HG03460 (cell line): ENCODE measurements at regions not wholly inside any gene's neighbourhood (a gene's known extent, or its start where the extent isn't known, plus 50 kb on each side); places are given as distances from the start of the nearest gene placed in this dataset.
A peak's percentile ranks its signal among the peaks of the same experiment; 100 is the strongest.
"Not testable (repeated sequence)": the region's sequence is repeated elsewhere in the genome, so short reads cannot be mapped to it uniquely, and the experiment has no call there.

Experiments used
- ATAC-seq: cut with Tn5 transposase; IDR thresholded peaks from one replicate; pipeline ENCODE4 v1.9.1; 2021; ENCODE audit not compliant: unreplicated experiment

DNA sequence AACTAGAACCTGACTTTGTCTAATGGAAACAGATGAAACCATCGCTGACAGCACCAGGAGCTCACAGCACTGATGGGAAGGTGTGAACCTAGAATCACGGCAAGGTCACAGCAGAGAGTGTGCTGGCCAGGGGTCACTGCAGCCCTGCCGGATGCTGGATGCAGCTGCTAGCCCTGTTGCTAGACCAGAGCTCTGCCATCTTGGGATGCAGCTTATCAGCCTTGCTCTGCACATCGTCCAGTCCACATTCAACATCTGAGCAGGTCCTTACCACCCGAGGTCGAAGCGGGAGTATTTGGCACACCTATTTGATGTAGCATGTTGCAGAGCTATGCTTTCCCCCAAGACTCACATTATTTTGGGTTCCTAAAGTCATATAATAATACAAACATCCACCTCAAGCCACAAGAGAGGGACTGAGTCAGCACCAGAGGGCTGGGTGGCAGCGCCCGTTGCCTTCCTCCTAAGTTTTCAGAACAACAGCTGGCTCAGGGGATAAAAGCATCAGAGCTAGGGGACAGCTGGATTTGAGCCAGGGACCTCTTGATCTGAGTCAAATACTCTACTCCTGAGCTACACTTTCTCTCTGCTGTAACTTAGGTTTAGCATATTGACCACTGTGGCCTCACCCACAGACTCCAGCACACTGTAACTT is 135.3 kb downstream of the ZNF467 start:
- ATAC-seq: no peak

DNA sequence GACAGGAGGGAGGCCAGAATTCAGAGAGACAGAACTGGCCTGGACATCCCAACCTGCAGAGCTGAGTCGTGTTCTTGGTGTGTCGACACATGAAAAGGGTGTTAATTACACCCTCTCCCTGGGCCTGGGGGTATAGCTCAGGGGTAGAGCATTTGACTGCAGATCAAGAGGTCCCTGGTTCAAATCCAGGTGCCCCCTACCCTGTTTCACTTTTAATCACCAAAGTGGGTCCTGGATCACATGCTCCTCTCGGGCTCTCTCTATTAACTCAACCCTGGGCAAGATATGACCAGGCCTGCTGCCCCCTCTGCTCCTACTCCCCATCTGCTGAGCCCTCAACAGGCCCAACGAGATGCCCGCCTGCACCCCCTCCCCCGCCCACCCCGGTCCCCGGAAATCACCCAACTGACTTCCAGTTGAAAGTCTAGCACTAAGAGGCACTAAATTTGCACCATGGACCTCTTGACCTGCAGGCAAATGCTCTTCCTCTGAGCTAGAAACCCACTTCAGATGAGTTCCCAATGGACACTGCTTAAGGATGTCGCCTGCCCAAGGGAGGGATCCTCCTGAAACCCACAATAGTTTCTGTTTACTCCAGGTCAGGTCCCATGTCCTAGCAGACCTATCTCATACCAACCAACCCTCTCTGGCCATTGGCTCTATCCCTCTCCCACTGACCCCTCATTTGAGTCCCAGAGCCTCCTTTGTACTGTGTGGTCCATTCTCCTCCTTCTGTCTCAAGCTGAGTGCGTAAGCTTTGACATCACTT is 137.6 kb downstream of the ZNF467 start:
- ATAC-seq: no peak

DNA sequence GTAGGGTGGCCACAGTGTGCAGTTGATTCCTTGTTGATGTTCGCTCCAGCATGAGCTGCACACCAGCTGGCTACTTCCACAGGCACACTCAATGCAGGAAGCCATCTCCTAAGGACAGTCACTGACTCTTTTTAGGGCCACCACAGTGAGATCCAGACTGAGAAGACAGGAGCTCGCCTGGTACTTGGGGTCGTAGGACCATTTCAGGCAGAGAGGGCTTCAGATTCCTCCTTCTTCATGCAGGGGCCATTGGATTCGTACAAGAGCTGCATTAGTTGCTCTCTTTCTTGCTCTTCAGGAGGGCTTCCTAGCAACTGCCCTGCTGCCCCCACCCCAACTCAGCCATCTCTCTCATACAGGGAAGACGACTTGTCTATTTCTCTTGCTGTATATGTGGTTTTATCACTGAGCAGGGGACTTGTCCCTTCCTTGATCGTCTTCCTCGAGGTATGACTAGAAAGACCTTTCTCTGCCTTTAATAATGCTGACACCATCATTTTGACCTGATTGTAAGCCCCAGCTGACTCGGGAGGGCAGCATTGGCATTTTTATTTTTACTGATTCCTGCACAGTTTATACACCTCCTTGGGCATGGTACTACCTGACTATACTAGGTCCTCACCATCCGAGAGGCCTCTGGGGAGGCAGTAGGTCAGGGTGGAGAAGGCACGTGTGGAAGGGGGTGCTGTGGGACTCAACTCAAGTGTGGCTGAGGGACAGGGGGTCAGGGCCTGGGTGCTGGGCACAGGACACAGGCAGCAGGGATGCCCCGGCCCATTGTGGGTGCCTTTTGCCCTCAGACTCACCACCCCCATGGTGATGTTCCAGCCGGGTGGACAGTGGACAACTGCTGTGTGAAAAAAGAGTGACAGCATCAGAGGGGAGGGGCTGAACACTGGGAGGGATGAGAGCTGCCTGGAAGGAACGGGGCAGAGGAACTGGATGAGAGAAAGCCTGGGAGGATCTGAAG is 136.7 kb upstream of the ZNF746 start:
- ATAC-seq: no peak

DNA sequence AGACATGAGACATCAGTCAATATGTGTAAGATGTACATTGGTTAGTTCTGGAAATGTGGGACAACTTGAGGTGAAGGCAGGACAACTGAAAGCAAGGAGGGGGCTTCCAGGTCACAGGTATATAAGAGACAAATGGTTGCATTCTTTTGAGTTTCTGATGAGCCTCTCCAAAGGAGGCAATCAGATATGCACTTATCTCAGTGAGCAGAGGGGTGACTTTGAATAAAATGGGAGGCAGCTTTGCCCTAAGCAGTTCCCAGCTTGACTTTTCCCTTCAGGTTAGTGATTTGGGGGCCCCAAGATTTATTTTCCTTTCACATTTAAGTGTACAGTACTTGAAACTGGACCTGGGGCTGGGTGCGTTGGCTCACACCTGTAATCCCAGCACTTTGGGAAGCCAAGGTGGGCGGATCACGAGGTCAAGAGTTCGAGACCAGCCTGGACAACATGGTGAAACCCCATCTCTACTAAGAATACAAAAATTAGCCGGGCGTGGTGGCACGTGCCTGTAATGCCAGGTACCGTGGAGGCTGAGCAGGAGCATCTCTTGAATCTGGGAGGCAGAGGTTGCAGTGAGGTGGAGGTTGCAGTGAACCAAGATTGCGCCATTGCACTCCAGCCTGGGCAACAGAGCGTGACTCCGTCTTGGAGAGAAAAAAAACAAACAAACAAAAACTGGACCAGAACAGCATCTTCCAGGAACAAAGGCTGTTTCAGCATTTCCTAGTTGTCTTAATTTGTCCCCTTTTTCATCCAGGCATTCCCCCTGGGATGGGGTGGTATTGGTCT is 130.9 kb upstream of the ZNF746 start:
- ATAC-seq: not testable (repeated sequence)

DNA sequence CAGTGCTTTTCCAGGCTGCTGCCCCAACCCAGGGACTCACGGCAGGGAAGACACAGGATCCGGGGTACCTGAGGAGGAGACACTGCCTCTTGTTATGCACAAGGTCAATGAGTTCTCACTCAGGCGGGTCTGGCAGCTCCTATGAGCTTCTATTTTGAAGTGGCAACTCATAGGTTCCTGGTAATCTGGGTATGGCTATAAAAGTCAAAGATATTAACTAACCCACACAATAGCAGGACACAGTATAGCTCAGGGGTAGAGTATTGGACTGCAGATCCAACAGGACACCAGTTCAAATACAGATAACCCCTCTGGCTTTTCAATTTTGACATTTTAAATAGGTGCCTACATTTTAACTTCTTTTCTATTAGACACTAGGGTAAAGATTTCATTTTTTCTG is 130.3 kb upstream of the ZNF746 start:
- ATAC-seq: no peak

DNA sequence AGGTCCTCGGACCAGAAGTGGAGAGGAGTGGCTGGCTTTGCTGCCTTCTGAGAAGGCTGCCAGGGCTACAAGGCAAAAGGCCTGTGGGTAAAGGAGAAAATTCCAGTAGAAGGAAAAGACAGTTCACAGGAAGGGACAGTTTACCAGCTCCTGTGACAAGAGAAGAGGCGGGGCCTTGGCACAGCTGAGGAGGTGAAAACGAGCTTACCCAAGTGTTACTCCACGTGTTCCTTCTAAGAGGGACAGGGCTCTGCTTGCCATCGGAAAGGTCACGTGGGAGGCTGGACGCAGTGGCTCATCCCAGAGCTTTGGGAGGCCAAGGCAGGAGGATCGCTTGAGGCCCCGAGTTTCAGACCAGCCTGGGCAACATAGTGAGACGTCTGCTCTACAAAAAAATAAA is 129.4 kb upstream of the ZNF746 start:
- no peak for ATAC-seq

DNA sequence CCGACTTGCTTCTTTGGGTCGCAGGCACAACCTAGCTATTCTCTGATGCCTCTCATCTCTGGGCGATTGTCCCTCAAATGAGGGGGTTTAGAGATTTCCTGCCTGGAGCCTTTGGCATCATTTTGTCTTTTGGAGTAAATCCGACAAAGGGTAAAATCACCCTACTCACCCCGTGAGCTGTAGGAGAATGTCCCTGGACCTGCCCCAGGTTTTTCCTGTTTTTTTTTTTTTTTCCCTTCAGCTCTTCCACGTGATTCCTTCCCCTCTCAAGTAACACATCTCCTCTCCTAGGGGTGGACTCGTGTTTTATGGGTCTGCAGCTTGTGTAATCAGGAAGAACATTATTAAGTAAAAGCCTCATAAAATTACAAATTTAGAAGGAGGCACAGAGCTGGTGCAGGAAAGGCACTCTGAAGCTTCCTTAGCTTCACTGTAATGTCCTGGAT is 128.4 kb upstream of the ZNF746 start:
- no peak for ATAC-seq

DNA sequence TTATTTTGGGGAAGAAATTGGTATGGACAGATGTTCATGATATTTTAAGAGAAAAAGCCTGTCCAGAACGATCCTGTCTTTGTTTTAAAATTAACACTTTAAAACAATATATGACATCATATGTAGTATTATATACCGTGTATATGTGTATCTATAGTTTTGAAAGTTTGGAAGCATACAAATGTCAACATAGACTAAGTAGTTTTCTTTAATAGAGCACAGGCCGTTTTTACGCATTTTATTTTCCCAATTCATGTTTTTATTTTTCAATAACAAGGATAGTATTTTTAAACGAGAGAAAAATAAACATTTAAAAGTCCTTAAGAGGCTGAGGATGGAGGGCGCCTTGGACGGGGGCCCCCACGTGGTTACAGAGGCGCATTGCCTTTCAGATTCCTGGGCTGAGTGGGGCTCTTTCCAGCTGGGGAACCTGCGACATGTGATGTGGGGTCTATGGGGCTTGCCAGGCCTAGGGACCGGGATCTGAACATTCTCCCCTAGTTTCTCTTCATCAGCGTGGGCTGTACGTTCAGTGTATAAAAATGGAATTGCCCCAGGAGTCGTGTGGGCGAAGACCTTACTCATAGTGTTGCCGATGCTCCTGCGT is 127.8 kb upstream of the ZNF746 start:
- peak; percentile 31 for ATAC-seq

DNA sequence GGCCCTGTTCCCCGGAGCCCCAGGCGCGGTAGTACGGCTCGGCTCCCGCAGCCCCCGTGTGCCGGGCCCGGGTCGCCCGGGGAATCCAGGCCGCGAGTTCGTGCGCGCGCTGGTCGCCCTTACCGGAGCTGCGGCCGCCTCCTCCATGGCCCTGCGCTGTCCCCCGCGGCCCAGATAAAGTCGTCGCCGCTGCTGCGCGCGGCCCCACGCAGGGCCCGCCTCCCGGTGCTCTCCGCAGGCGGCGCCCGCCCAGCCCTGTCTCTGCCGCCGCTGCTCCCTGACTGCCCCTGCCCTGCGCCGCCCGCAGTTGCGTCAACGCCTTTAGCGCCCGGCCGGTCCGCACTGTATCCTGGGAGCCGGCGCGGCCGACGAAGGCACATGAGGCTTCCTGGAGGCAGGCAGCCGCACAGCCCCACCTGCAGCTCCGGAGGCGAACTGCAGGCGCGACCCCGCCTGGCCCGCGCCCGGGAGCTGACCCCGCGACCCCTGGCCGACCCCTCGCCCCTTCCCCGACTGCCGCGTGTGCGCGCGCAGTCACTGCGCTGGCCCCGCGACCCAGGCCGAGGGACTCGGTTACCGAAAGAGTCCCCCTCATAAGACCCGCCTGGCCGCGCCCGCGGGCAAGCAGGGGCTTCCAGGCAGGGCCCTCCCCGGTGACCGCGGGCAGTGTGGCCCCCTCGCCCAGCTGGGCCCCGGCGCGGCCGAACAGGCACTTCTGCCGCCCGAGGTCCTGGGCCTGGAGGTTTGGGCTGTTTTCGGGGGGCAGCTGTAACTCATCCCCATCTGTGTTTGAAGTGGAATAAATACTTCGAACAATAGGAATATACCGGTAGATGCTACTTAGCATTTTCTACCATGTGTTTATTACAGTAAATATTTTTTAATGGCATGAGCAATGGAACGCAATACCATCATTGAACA is 127.1 kb upstream of the ZNF746 start:
- peak; percentile 90 for ATAC-seq

DNA sequence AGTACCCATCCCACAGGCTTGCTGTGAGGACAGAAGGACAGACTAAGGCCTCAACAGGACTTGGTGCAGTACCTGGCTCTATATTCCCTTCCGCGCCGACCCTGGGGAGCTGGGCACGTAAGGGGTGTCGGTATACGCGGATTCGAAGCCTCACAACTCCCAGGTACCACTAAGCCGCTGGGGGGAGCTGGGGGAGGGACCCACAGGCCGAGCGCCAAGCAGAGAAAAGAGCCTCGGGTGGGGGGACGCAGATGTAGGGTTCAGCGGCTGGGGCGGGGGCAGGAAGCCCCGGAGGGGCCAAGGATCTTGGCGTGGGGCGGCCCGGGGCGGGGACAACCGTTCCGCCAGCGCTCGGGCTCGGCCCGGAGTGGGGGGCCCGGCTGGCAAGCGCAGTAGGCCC is 126.4 kb upstream of the ZNF746 start:
- ATAC-seq: peak; percentile 19

DNA sequence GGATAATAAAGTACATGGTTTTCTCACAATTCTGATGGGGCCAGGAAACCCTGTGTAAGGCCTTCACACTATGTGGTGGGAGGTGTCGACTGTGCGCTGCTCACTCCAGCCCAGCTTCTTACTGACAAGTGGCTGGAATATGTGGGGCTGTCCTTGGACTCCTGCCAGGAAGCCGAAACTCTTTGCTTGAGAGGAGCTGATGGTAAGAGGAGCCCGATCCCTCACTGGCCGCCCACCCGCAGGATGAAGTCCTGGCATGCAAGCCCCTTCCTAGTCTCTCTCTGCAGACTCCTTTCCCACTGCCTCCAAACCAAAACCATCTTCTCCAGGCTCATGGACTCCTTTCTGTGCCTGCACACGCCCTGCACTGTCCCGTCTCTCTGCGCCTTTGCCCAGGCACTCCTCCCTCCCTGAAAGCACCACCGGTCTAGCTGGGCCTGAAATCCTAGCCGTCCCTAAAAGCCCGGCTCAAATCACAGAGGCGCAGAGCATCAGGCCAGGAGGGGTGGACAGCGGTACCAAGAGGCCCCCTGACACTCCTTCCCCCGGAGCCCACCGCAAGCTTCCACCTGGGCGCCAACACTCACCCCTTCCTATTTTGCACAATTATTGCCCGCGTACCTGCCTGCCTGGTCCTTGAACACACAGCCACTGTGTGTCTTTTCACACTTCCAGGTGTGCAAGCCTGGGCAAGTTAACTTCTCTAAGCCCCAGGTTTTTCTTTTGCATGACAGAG is 125.8 kb upstream of the ZNF746 start:
- ATAC-seq: not testable (repeated sequence)

DNA sequence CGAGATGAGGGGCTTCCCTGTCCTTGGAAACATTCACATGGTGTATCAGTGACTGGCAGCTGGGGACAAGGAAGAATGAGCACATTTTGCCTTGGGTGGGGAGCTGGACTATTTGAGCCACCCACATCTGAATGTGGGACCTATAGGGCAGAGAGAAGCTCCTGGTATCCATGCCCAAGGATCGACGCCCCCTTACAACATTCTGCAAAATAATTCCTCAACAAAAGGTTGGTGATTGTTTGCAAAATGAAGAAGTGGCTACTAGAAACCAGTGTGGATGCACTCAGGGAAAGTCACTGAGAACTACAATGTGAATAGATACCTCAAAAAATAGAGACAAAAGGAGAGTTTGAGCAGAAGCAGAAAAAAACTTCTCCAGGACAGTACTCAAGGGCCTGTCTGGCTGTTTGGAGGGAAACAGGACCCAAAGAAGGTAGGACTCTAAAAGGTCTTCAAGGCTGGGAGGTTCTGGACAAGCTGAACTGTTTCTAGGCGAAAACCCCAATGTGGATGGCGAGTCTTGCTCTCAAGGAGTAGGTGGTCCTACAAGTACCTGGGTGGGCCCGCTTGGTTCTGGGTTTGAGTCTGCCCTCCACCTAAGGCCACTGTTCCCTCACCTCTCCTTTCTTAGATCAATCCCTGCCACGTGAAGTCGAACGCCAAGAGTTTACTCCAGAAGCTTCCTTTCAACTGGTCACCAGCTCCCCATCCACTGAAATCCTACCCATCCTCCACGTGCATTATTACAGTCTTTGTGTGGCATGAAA is 125.0 kb upstream of the ZNF746 start:
- ATAC-seq: no peak

DNA sequence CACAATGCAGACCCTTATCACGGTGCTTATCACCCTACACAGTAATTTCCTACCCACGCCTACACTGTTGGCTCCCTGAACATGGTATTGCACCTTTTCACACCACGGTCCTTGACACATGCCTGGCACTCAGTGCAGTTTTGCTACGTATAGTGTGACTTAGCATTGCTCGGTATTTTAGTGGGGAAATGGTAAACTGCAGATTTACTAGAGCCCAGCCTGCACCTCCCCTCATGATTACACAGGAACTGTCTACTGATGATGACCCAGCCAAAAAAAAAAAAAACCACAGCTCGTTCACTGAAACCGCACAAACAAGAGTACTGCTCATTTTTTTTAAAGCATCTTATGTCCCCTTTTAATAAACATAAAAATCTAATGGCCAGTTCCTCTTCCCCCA is 124.2 kb upstream of the ZNF746 start:
- ATAC-seq: no peak

DNA sequence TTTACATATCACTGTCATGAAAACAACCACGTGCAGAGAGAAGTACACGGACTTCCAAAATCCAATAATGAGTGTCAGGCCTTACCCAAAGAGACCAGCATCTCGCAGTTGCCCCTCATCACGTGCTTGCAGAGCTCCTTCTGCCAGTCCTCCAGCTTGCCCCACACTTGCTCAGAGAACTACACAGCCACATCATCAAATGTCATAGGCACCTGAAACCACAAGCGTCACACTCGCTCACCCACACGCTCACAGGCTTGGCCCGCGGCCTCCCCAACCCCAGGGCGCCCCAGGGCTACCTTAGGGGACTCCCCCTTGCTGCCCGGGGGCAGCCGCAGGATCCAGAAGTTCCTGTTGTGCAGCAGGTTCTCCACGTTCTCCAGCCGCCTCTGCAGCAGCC is 123.4 kb upstream of the ZNF746 start:
- no peak for ATAC-seq

DNA sequence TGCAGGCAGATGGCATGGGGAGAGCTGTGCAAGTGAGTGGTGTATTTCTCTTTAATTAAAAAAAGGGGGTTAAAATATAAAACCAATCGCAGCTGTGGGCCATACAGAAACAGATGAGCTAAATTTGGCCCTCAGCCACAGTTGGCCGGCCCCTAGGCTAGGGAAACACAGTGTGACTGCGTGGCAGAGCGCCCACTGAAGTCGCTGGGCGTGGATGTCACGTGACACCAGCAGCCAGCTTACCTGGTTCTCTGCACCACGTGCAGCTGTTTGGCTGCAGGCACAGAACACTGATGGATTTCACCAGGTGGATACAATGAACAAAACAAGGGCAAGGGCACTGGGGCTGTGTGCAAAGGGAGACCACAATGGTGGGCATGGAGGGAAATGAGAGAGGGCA is 119.3 kb upstream of the ZNF746 start:
- ATAC-seq: no peak

DNA sequence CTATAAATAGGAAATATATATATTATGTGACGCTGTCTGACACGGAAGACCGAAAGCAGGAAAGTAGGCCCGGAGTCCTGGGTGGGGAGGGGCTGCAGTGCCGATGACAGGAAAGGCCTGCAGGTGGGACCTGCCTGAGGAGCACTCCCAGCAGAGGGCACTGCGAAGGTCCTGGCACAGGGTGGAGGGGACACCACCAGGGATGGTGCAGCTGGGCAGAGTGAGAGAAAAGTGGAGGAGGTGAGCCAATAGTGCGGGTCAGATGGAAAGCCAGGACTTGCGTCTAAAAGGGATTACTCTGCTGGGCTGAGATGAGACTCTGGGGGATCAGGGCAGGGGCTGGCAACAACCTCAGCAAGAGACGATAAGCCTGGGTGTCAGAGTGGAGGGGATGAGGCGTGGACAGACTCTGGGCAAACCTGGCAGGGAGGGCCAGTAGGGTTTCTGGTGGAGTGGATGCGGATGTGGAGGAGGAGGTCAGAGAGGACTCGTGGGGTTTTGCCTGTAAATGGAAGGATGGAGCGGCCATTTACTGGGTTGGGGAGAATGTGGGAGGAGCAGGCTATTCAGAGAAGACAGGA is 118.2 kb upstream of the ZNF746 start:
- ATAC-seq: no peak

DNA sequence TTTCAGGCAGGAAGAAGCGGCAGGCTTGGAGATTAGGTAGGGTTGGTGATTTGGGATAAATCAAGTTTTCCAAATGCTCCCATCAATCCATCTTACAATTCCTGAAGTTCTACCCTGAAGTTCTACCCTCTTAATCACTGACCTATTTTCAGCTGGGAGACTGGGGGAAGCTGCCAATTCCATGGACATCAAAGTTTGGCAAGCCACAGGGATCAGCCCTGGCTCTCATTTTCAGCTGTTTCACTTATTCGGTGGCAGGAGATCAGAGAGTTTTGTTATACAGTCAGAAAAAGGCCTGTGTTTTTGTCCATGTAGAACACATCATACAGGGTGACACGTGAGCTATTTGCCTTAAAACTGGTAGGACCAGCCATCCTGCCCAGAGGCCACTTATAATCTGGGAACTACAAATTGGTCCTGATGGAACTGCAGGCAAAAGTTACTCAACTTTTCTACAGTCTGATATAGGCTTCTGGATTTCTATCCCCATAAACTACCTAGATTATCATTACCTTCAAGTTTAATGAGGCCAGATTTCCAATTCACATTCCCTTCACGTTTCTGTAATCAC is 112.9 kb upstream of the ZNF746 start:
- no peak for ATAC-seq
